GM23338 (cell line): ENCODE measurements at regions not wholly inside any gene's neighbourhood (a gene's known extent, or its start where the extent isn't known, plus 50 kb on each side); places are given as distances from the start of the nearest gene placed in this dataset.

Experiments
- ATAC-seq: fragments of 200-7000 bp; cut with Tn5 transposase; 3 replicates; pipeline ENCODE4 v1.9.1; 2020
- DNase-seq: peaks from one replicate; pipeline ENCODE4 v3.0.0-alpha.2; 2015; ENCODE audit warnings: low spot score
- H2AFZ ChIP-seq: fragments of 200-600 bp; sonication (generic); 2 replicates; pipeline ENCODE4 v1.8.0; 2016; ENCODE audit warnings: antibody characterized with exemption, mild to moderate bottlenecking, moderate library complexity
- H3F3A ChIP-seq: fragments of 200-600 bp; sonication (generic); replicated peaks from 2 replicates; pipeline ENCODE4 v1.8.0; 2017; ENCODE audit warnings: antibody characterized with exemption, mixed run types, low read depth
- H3K27ac ChIP-seq: fragments of 200-600 bp; sonication (generic); 2 replicates; pipeline ENCODE4 v1.6.1; 2016; ENCODE audit warnings: low read depth
- H3K27me3 ChIP-seq: fragments of 200-600 bp; sonication (generic); 2 replicates; pipeline ENCODE4 v1.8.0; 2016; ENCODE audit warnings: mild to moderate bottlenecking, mixed run types, moderate library complexity; ENCODE audit not compliant: insufficient read depth
- H3K36me3 ChIP-seq: fragments of 200-600 bp; sonication (generic); 2 replicates; pipeline ENCODE4 v1.8.0; 2016; ENCODE audit warnings: mild to moderate bottlenecking; ENCODE audit not compliant: insufficient read depth
- H3K4me1 ChIP-seq: fragments of 200-600 bp; sonication (generic); 2 replicates; pipeline ENCODE4 v1.8.0; 2016; ENCODE audit warnings: mild to moderate bottlenecking, moderate library complexity; ENCODE audit not compliant: insufficient read depth
- H3K4me2 ChIP-seq: fragments of 200-600 bp; sonication (generic); 2 replicates; pipeline ENCODE4 v1.7.1; 2017; ENCODE audit warnings: mixed run types
- H3K4me3 ChIP-seq: fragments of 200-600 bp; sonication (generic); 2 replicates; pipeline ENCODE4 v1.6.1; 2016; ENCODE audit warnings: mixed run types
- H3K79me2 ChIP-seq: fragments of 200-600 bp; sonication (generic); replicated peaks from 2 replicates; pipeline ENCODE4 v1.8.0; 2017; ENCODE audit warnings: mild to moderate bottlenecking; ENCODE audit not compliant: insufficient read depth
- H3K9me2 ChIP-seq: fragments of 200-600 bp; sonication (generic); 2 replicates; pipeline ENCODE4 v1.8.0; 2017; ENCODE audit not compliant: insufficient read depth
- H4K20me1 ChIP-seq: fragments of 200-600 bp; sonication (generic); replicated peaks from 2 replicates; pipeline ENCODE4 v1.8.0; 2017; ENCODE audit warnings: mild to moderate bottlenecking; ENCODE audit not compliant: insufficient read depth
- H3K27ac Mint-ChIP-seq: 2 replicates; pipeline ENCODE4 v1.8.0; 2020; ENCODE audit warnings: inconsistent platforms, mild to moderate bottlenecking, moderate library complexity, mixed read lengths
- H3K27me3 Mint-ChIP-seq: 3 replicates; pipeline ENCODE4 v1.8.0; 2022; ENCODE audit warnings: low read depth, mild to moderate bottlenecking, moderate library complexity, mixed read lengths, inconsistent platforms; ENCODE audit not compliant: insufficient read depth, poor library complexity
- H3K36me3 Mint-ChIP-seq: 3 replicates; pipeline ENCODE4 v1.8.0; 2021; ENCODE audit warnings: low read depth, mild to moderate bottlenecking, inconsistent platforms, moderate library complexity, mixed read lengths
- H3K4me1 Mint-ChIP-seq: 3 replicates; pipeline ENCODE4 v1.8.0; 2020; ENCODE audit warnings: mild to moderate bottlenecking, inconsistent platforms, mixed read lengths
- H3K4me3 Mint-ChIP-seq: 3 replicates; pipeline ENCODE4 v1.8.0; 2021; ENCODE audit warnings: moderate library complexity, mild to moderate bottlenecking, inconsistent platforms, mixed read lengths
- H3K9me3 Mint-ChIP-seq: 3 replicates; pipeline ENCODE4 v1.8.0; 2020; ENCODE audit warnings: moderate library complexity, mild to moderate bottlenecking, inconsistent platforms, mixed read lengths
- CREB1 ChIP-seq: fragments of 250-450 bp; sonication (Bioruptor Pico); IDR thresholded peaks from 2 replicates; pipeline ENCODE4 v1.5.0; 2020; ENCODE audit warnings: low read depth, mild to moderate bottlenecking, moderate library complexity
- ETS1 ChIP-seq: IDR thresholded peaks from 2 replicates; pipeline ENCODE4 v1.6.1; 2016; ENCODE audit warnings: antibody characterized with exemption
- REST ChIP-seq: IDR thresholded peaks from one replicate; pipeline ENCODE4 v1.6.1; 2018; ENCODE audit warnings: antibody characterized with exemption; ENCODE audit not compliant: unreplicated experiment
- STAT1 ChIP-seq: IDR thresholded peaks from one replicate; pipeline ENCODE4 v1.6.1; 2016; ENCODE audit warnings: antibody characterized with exemption; ENCODE audit not compliant: unreplicated experiment
- ZNF331 ChIP-seq: fragments of 250-450 bp; sonication (Bioruptor Pico); IDR thresholded peaks from 2 replicates; pipeline ENCODE4 v1.5.0; 2020; ENCODE audit warnings: low read depth, mild to moderate bottlenecking, moderate library complexity
- ZNF462 ChIP-seq: fragments of 250-450 bp; sonication (Bioruptor Pico); IDR thresholded peaks from 2 replicates; pipeline ENCODE4 v1.5.0; 2020; ENCODE audit warnings: mild to moderate bottlenecking, moderate library complexity

- H3K36me3 Mint-ChIP-seq = peaks cover 3% of the 10 kb centered on the region; the same call in 1 of the 3 replicates
- H3K79me2 ChIP-seq = no peaks in the 10 kb centered on the region
- H3K27ac ChIP-seq = no peak overlapping the region
- no peaks in the 10 kb centered on the region for H3K36me3 ChIP-seq
- H3K4me1 Mint-ChIP-seq = peaks cover 29% of the 10 kb centered on the region
- H4K20me1 ChIP-seq = no peaks in the 10 kb centered on the region
- H3K4me3 Mint-ChIP-seq = no peak overlapping the region
- H3K4me3 ChIP-seq = no peak overlapping the region
- H3K27me3 Mint-ChIP-seq = peaks cover 12% of the 10 kb centered on the region
- H3K4me1 ChIP-seq = peaks cover 19% of the 10 kb centered on the region
- ATAC-seq (no peak), DNase-seq (no peak)
- no peak overlapping the region for H2AFZ ChIP-seq
- peaks cover 3% of the 10 kb centered on the region; the same call in 2 of the 3 replicates for H3K9me3 Mint-ChIP-seq
- no peak overlapping the region for H3K27ac Mint-ChIP-seq
- H3K27me3 ChIP-seq = no peaks in the 10 kb centered on the region
- H3K4me2 ChIP-seq = no peak overlapping the region
- no peaks in the 10 kb centered on the region for H3F3A ChIP-seq
- TF ChIP-seq ZNF331 (CRISPR knock-in tag) (no peak), ETS1 (no peak), ZNF462 (no peak)
- peaks cover 3% of the 10 kb centered on the region for H3K9me2 ChIP-seq
Observed at GRCh38 chr1:94654919-94655318, 113.4 kb upstream of the F3 start.

- Mint-ChIP-seq H3K27me3 (peaks cover 12% of the 10 kb centered on the region), H3K27ac (no peak overlapping the region), H3K4me3 (no peak overlapping the region), H3K9me3 (peaks cover 3% of the 10 kb centered on the region; the same call in 2 of the 3 replicates), H3K4me1 (peaks cover 24% of the 10 kb centered on the region), H3K36me3 (peaks cover 3% of the 10 kb centered on the region; the same call in 1 of the 3 replicates)
- Histone ChIP-seq H3K4me1 (peaks cover 16% of the 10 kb centered on the region), H3F3A (no peaks in the 10 kb centered on the region), H3K27ac (no peak overlapping the region), H4K20me1 (no peaks in the 10 kb centered on the region), H3K79me2 (no peaks in the 10 kb centered on the region), H3K9me2 (peaks cover 3% of the 10 kb centered on the region), H2AFZ (no peak overlapping the region), H3K27me3 (no peaks in the 10 kb centered on the region), H3K4me3 (no peak overlapping the region), H3K4me2 (no peak overlapping the region), H3K36me3 (no peaks in the 10 kb centered on the region)
- ATAC-seq = no peak
- DNase-seq = no peak
- TF ChIP-seq CREB1 (no peak), STAT1 (no peak), REST (no peak)
Observed at GRCh38 chr1:94654459-94654858, 112.9 kb upstream of the F3 start.
